Right atrium auricular region (tissue), 2 donors: ENCODE measurements at regions not wholly inside any gene's neighbourhood (a gene's known extent, or its start where the extent isn't known, plus 50 kb on each side); places are given as distances from the start of the nearest gene placed in this dataset.

Experiments
- DNase-seq: peaks from one replicate; pipeline ENCODE4 v3.0.0-alpha.2; 2019; ENCODE audit warnings: low spot score
- H3K27ac ChIP-seq, 2 donors: fragments of 200-600 bp; sonication (generic); 1 replicate in 1 of 2; 2 replicates in 1 of 2; pipeline ENCODE4 v1.5.1; 2016 to 2019
- H3K27me3 ChIP-seq, 2 donors: fragments of 200-600 bp; sonication (generic); one replicate each; pipeline versions ENCODE4 v1.5.1 to v1.6.0; 2017 to 2019
- H3K36me3 ChIP-seq: fragments of 200-600 bp; sonication (generic); one replicate; pipeline ENCODE4 v1.5.1; 2016
- H3K4me1 ChIP-seq, 2 donors: fragments of 200-600 bp; sonication (generic); one replicate each; pipeline versions ENCODE4 v1.5.1 to v1.6.0; 2017 to 2019
- H3K4me3 ChIP-seq, 2 donors: fragments of 200-600 bp; sonication (generic); 1 replicate in 1 of 2; 2 replicates in 1 of 2; pipeline ENCODE4 v1.5.1; 2017 to 2019; ENCODE audit warnings: mild to moderate bottlenecking in 1 of 2, moderate library complexity in 1 of 2
- H3K9me3 ChIP-seq, 2 donors: fragments of 200-600 bp; sonication (generic); one replicate each; pipeline ENCODE4 v1.5.1; 2019
- TF ChIP-seq, protein P1 (sequence below), 2 donors: fragments of 200-600 bp; sonication (generic); IDR thresholded peaks; one replicate each; pipeline ENCODE4 v1.5.1; 2019; ENCODE audit warnings: antibody characterized with exemption in 2 of 2

DNA sequence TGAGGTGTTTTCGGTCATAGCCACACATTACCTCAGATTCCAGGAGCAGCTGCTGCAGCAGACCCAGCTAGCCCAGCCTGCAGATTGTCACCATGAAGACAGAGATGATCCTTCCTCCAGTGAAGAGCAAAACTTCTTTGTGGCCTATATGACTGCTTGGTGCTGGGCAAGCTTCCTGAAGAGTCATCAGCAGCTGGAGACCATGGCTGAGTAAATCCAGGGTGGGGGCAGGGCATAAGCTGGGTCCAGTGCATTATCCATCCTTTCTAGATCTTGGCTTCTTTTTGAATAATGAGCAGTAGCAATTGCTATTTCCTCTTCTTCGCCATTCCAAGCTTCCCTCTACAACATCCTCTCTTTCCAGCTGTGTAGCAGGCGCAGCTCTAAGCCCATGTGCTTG, 373.1 kb upstream of the DDHD1 start:
- H3K9me3 ChIP-seq: no peaks in the 10 kb centered on the region
- H3K27me3 ChIP-seq: no peaks in the 10 kb centered on the region
- no peaks in the 10 kb centered on the region for H3K4me1 ChIP-seq
- no peak overlapping the region for H3K4me3 ChIP-seq
- no peak for DNase-seq
- no peaks in the 10 kb centered on the region for H3K36me3 ChIP-seq
- no peak overlapping the region for H3K27ac ChIP-seq
- TF ChIP-seq, protein P1, sequence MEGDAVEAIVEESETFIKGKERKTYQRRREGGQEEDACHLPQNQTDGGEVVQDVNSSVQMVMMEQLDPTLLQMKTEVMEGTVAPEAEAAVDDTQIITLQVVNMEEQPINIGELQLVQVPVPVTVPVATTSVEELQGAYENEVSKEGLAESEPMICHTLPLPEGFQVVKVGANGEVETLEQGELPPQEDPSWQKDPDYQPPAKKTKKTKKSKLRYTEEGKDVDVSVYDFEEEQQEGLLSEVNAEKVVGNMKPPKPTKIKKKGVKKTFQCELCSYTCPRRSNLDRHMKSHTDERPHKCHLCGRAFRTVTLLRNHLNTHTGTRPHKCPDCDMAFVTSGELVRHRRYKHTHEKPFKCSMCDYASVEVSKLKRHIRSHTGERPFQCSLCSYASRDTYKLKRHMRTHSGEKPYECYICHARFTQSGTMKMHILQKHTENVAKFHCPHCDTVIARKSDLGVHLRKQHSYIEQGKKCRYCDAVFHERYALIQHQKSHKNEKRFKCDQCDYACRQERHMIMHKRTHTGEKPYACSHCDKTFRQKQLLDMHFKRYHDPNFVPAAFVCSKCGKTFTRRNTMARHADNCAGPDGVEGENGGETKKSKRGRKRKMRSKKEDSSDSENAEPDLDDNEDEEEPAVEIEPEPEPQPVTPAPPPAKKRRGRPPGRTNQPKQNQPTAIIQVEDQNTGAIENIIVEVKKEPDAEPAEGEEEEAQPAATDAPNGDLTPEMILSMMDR (IDR thresholded peaks at IDR 0.05): no peak

DNA sequence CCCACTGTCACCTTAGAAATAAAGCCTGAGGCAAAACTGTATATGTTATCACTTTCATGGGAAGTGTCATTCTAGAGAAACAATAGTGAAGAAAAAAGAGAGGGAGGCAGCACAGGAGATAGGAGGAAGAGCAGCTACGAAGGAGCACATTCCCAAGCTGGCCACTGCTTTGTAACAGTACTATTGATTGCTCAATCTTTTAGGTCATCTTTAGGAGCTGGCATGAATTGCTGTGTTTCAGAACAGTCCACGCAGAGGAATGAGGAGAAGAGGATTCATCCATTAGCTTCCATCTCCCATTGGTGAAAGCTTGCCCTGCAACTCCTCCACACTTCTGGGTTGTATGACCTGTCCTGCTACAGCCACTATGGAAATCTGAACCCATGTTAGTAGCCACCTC, 372.5 kb upstream of the DDHD1 start:
- H3K27ac ChIP-seq: no peak overlapping the region
- no peaks in the 10 kb centered on the region for H3K4me1 ChIP-seq
- TF ChIP-seq, protein P1 (IDR thresholded peaks at IDR 0.05): no peak
- H3K9me3 ChIP-seq: no peaks in the 10 kb centered on the region
- no peaks in the 10 kb centered on the region for H3K36me3 ChIP-seq
- H3K4me3 ChIP-seq: no peak overlapping the region
- no peaks in the 10 kb centered on the region for H3K27me3 ChIP-seq
- no peak for DNase-seq

DNA sequence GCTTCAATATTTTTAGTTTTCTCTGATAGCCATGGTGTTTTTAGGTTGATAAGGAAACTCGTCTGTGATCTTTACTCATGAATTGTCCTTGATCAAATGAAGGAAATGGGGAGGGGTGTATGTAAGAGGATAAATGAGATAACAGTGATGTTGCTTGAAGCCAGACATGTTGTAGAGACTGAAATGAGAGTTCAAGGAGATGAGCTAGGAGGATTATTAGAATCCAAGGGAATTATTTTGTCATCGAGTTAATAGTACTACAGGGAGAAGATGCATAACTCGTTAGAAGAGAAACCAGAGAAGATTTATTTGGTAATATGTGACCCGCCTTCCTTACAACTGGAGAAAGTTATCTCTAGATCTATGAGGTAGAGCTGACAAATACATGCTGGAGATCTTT, 371.3 kb upstream of the DDHD1 start:
- Histone ChIP-seq H3K27ac (no peak overlapping the region), H3K9me3 (no peaks in the 10 kb centered on the region), H3K4me3 (no peak overlapping the region), H3K4me1 (no peaks in the 10 kb centered on the region), H3K36me3 (no peaks in the 10 kb centered on the region), H3K27me3 (no peaks in the 10 kb centered on the region)
- TF ChIP-seq, protein P1 (IDR thresholded peaks at IDR 0.05): no peak
- DNase-seq: no peak

DNA sequence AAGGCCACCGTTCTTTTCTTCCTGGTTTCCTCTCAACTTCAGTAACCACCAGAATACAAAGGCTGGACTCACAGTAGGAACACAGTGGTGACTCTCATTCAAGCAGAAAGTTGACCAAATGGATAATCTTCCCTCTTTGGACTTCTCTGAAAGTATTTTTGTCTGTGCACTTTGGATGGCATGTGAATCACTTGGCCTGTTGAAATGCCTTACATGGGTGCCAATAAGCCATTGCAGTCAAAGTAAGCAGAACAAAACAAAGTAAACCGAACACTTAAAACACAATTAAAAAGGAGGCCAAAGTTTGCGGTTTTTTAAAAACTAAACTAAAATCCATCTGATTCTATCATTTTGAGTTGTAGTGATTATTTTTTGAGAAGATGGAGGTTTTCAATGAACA, 370.1 kb upstream of the DDHD1 start:
- Histone ChIP-seq H3K4me1 (no peaks in the 10 kb centered on the region), H3K36me3 (no peaks in the 10 kb centered on the region), H3K4me3 (no peak overlapping the region), H3K27me3 (no peaks in the 10 kb centered on the region), H3K27ac (no peak overlapping the region), H3K9me3 (no peaks in the 10 kb centered on the region)
- TF ChIP-seq, protein P1 (IDR thresholded peaks at IDR 0.05): no peak
- no peak for DNase-seq

DNA sequence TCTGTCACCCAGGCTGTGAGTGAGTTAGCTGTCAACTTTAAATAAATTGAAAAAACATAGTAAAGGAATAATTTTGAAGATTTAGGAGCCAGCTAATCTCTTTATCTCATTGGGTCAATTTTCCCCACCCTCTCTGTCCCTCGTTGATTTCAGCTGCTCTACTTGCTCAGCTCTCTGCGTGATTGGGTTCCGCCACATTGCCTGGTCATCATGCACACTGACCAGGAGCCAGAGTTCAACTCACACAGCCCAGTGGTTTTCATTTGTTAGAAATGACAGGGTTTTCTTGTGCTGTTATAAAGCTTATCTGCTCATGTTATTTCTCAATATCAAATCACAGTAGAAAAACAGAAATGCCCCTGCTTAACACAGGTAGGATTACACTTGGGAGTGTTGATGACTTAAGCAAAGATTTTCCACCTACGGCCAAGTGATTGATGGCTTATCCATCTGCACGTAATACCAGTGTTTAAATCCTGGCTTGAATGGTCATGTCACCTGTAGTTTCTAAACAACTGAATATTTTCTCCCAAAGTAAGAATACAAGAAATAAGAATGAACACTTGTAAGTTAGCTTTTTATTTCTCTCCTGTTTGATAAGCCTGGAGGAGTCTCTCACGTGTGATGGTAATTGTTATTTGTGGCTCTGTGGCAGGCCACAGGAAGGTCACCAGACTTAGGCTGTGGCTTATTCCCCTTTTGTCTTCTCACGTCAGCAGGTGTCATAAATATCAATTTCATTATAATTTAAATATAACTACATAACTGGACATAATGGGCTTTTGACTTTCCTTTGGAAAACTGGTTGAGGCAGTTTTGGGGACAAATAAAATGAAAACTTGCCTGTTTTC, 367.2 kb upstream of the DDHD1 start:
- no peaks in the 10 kb centered on the region for H3K9me3 ChIP-seq
- no peaks in the 10 kb centered on the region for H3K36me3 ChIP-seq

More for the DNA sequence above, 367.2 kb upstream of the DDHD1 start:
- Histone ChIP-seq H3K4me1 (no peaks in the 10 kb centered on the region), H3K27me3 (no peaks in the 10 kb centered on the region), H3K27ac (no peak overlapping the region), H3K4me3 (no peak overlapping the region)
- DNase-seq: no peak
- TF ChIP-seq, protein P1 (IDR thresholded peaks at IDR 0.05): no peak
